ENCODE measurements at regions not wholly inside any gene's neighbourhood (a gene's known extent, or its start where the extent isn't known, plus 50 kb on each side); places are given as distances from the start of the nearest gene placed in this dataset.

- no peak for DNase-seq
Measured at GRCh38 chr6:134739299-134740026, 210.4 kb downstream of the ALDH8A1 start.

DNA sequence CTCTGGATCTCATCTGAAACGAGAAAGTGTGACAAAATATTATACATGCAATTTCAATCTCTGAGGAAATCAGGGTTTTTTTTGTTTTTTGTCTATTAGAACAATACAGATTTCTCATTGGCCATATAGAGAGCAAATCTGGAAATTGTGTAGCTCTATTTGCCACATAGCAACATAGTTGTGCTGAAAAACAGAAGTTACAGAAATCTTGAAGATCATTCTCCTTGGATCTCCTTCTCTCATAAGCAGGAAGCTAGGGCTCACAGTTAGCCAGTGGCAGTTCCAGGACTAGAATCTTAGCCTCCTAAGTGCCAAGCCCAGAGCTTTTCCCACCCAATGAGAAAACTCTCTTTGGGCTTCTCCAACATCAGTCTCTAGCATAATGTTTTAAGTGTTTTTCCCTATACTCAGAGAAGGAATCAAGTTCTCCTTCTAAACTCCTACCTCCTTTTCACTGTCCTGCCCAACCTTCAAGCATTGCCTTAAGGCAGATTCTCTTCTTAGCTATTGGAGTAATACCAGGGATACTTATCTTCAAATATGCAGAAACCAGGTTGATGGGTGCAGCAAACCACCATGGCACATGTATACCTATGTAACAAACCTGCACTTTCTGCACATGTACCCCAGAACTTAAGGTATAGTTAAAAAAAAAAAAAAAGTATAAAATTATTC, 211.6 kb downstream of the ALDH8A1 start:
- DNase-seq, result no peak

GRCh38 chr6:134735461-134735860, 214.4 kb downstream of the ALDH8A1 start:
- DNase-seq, result no peak

GRCh38 chr6:134734312-134734869, 215.5 kb downstream of the ALDH8A1 start:
- DNase-seq, result no peak

GRCh38 chr6:134733801-134734200, 216.1 kb downstream of the ALDH8A1 start:
- no peak for DNase-seq

GRCh38 chr6:134732763-134733162, 217.1 kb downstream of the ALDH8A1 start:
- DNase-seq, result no peak

DNA sequence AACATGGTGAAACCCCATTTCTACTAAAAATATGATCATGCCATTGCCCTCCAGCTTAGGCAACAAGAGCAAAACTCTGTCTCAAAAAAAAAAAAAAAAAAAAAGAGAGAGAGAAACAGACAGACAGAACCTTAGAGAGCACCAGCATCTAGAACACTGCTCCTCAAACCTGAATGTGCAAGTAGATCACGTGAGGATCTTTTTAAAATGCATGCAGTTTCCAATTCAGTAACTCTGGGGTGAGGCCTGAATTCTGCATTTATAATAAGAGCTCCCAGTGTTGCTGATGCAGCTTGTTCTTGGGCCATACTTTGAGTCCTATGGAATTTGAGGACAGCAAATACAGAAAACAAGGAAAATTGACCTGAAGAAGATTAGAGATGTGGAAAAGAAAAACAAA, 218.3 kb downstream of the ALDH8A1 start:
- DNase-seq, result no peak

DNA sequence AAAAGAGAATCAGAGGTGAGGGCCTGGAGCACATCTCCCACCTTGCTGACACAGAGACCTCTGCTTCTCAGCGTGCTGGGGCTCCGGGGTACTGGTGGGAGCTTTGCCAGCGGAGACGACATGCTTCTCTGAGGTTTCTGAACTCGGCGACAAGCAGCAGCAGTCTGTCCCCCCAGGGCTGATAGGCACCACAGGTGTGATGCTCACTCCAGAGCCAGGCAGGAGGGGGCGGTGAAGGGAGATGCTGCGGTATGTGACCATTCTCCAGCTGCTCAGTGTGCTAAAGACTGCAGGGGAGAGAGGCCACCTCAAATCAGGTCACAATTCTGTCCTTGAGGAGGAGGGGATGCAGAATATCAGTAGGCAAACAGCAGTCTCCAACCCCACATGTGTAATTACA, 219.9 kb downstream of the ALDH8A1 start:
- DNase-seq, result no peak

GRCh38 chr6:134729561-134729960, 220.3 kb downstream of the ALDH8A1 start:
- no peak for DNase-seq

DNA sequence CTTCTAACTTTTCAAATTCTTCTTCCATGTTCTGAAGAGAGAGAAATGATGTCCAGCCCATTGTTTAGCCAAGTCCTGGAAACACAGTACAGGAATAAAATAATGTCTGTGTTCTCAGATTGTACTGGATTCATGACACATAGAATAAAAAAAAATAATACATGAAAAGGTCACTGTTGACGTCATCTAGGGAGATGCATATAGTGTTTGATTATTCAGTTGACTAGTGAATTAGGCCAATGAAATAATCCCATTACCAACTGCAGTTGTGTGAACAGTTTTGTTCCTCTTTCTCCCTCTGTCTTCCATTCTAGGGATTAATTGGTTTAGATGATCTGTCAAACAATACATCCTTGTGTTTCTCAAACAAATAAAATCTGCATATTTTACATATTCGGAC, 222.8 kb downstream of the ALDH8A1 start:
- DNase-seq, result no peak

DNA sequence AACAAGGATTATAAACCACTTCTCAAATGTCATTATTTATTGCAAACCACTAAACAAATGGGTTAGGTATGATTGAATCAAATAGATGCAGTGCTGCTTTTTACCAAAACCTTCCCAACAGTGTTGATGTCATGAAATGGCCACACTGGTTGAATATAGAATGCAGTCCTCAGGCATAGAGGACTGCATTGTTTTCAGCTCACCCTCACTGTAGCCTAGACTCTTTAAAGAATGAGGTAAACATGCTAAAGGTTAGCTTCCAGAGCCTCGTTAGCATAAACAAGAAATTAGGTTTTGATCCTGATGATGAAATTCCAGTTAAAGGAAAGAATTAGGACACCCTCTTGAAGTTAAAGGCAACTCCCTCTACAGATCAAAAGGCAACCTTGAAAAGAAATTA, 224.3 kb downstream of the ALDH8A1 start:
- DNase-seq, result no peak

GRCh38 chr6:134724771-134725340, 225.0 kb downstream of the ALDH8A1 start:
- peak in 1 of 2 donors; percentile 16 for DNase-seq

DNA sequence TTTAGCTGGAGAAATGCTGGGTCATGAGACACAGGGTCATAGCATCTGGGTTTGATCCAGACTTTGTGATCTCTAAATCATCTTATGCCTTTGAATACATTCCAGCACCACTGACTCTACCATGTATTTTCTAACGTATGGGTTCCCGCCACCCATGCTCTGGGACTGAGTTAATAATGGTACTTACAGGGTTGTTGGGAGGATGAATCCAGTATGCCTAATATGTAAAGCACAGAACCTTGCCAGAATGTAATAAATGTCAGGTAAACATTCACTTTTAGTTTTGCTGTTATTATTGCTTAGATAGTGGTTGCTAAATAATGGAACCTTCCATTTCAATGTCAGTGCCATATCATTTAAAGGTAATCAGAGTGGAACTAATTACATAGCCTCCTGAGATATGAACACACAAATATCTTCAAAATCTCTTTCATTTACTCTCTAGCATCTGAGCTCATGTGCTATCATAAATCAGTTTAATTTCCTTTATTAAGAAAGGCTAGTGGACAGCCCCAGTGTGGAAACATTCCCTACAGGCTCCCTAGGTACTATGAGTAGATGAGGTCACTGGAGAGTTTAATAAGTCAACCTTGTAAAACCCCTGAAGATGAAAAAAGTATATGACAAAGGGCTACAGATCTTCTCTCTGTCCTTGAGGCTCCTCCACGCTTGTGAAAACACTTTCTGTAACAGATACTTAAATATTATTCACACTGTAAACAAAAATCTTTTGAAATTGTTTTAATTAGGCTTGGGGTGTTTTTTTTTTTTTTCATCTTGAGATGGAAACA, 226.6 kb downstream of the ALDH8A1 start:
- DNase-seq, result no peak

GRCh38 chr6:134722200-134722870, 227.6 kb downstream of the ALDH8A1 start:
- no peak for DNase-seq

DNA sequence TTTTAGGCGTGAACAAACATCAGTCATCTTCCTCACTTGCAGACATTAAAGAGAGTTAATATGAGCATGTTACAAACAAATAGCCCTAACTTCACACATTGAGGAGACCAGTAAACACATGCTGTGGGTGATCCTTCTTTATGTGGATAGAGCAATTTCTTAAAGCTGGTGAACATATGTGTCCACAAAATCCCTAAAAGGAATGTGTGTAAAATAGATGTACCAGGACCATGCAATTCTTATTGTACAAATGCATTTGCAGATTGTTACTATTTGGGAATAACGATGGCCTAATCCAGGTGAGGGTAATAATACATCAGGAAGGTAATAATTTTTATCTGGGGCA, 228.9 kb downstream of the ALDH8A1 start:
- no peak for DNase-seq

- peak in 1 of 2 donors; percentile 67 for DNase-seq
Measured at GRCh38 chr6:134720353-134721059, 229.4 kb downstream of the ALDH8A1 start.

GRCh38 chr6:134719911-134720310, 230.0 kb downstream of the ALDH8A1 start:
- no peak for DNase-seq

- no peak for DNase-seq
Measured at GRCh38 chr6:134719286-134719685, 230.6 kb downstream of the ALDH8A1 start.

- no peak for DNase-seq
Measured at GRCh38 chr6:134714679-134715078, 235.2 kb downstream of the ALDH8A1 start.

GRCh38 chr6:134714113-134714512, 235.8 kb downstream of the ALDH8A1 start:
- DNase-seq, result no peak

DNA sequence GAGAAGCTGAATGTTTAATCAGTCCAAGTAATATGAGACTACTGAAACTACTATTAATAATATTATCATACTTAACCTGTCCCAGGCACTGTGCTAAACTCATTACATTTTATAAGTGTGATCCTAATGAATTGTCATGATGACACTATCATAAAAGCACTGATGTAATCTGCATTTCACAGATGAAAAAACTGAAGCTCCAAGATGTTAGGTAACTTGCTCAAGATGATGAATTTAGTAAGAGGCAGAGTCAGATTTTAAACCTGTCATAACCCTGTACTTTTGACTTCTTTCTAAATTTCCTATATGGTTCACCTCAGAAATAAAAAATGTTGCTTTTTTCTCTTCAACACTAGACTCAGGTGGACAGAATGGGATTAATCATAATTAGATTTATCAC, 237.6 kb downstream of the ALDH8A1 start:
- DNase-seq, result no peak

- no peak for DNase-seq
Measured at GRCh38 chr6:134708079-134708478, 241.8 kb downstream of the ALDH8A1 start.
